HG02885 (cell line): ENCODE measurements at regions not wholly inside any gene's neighbourhood (a gene's known extent, or its start where the extent isn't known, plus 50 kb on each side); places are given as distances from the start of the nearest gene placed in this dataset.
"Not testable (repeated sequence)": the region's sequence is repeated elsewhere in the genome, so short reads cannot be mapped to it uniquely, and the experiment has no call there.

Source experiments
- ATAC-seq: cut with Tn5 transposase; IDR thresholded peaks from one replicate; pipeline ENCODE4 v1.9.1; 2021; ENCODE audit warnings: mild to moderate bottlenecking; ENCODE audit not compliant: unreplicated experiment, poor library complexity

- ATAC-seq, result no peak
Observed at GRCh38 chr21:21971384-21971783, 973.2 kb downstream of the NCAM2 start.

GRCh38 chr21:21973806-21974205 lies 975.6 kb downstream of the NCAM2 start:
- no peak for ATAC-seq

GRCh38 chr21:21996891-21997290 lies 998.7 kb downstream of the NCAM2 start:
- ATAC-seq, result no peak

GRCh38 chr21:21997390-21998333 lies 999.5 kb downstream of the NCAM2 start:
- ATAC-seq, result no peak

- no peak for ATAC-seq
Observed at GRCh38 chr21:22019766-22020165, 1021.6 kb downstream of the NCAM2 start.

GRCh38 chr21:22020221-22020620 lies 1022.0 kb downstream of the NCAM2 start:
- no peak for ATAC-seq

- ATAC-seq, result not testable (repeated sequence)
Observed at GRCh38 chr21:22023896-22024295, 1025.7 kb downstream of the NCAM2 start.

GRCh38 chr21:22044431-22044830 lies 1046.2 kb downstream of the NCAM2 start:
- ATAC-seq, result no peak

- no peak for ATAC-seq
Observed at GRCh38 chr21:22046576-22046975, 1048.4 kb downstream of the NCAM2 start.

GRCh38 chr21:22056904-22057303 lies 1058.7 kb downstream of the NCAM2 start:
- no peak for ATAC-seq

- ATAC-seq, result no peak
Observed at GRCh38 chr21:22062472-22063139, 1064.4 kb downstream of the NCAM2 start.

- ATAC-seq, result no peak
Observed at GRCh38 chr21:22063140-22063539, 1064.9 kb downstream of the NCAM2 start.

GRCh38 chr21:22076471-22076870 lies 1078.3 kb downstream of the NCAM2 start:
- no peak for ATAC-seq

- no peak for ATAC-seq
Observed at GRCh38 chr21:22083899-22084298, 1085.7 kb downstream of the NCAM2 start.

- no peak for ATAC-seq
Observed at GRCh38 chr21:22096314-22096713, 1098.1 kb downstream of the NCAM2 start.

- no peak for ATAC-seq
Observed at GRCh38 chr21:22106720-22107410, 1108.7 kb downstream of the NCAM2 start.

GRCh38 chr21:22115746-22116145 lies 1117.5 kb downstream of the NCAM2 start:
- ATAC-seq, result no peak

GRCh38 chr21:22120616-22121266 lies 1122.5 kb downstream of the NCAM2 start:
- no peak for ATAC-seq

- ATAC-seq, result no peak
Observed at GRCh38 chr21:22125581-22125980, 1127.4 kb downstream of the NCAM2 start.

- no peak for ATAC-seq
Observed at GRCh38 chr21:22128671-22129070, 1130.5 kb downstream of the NCAM2 start.
